ENCODE measurements at regions not wholly inside any gene's neighbourhood (a gene's known extent, or its start where the extent isn't known, plus 50 kb on each side); places are given as distances from the start of the nearest gene placed in this dataset.

- H3K4me1 ChIP-seq (ENCODE audit: control insufficient read depth, extremely low read depth, insufficient read depth, low read length), result no peaks in the 10 kb centered on the region
- H3K4me3 ChIP-seq (replicated peaks in 1 of 3; ENCODE audit: insufficient read depth in 1 of 3, low read depth in 1 of 3, low read length in 3 of 3), result no peak overlapping the region
- H3K36me3 ChIP-seq (ENCODE audit: control insufficient read depth in 2 of 2, extremely low read depth in 1 of 2, insufficient read depth in 2 of 2, low read length in 2 of 2), result no peaks in the 10 kb centered on the region
- dilution Hi-C loops (cut with MboI; ENCODE audit: extremely low pct_ligation_motif_present, low sequenced_read_pairs) (no loop called here), intact Hi-C loops (cut with micrococcal nuclease) (no loop called here)
- H2AFZ ChIP-seq (ENCODE audit: low read depth, low read length), result no peak overlapping the region
- BruUV-seq (replicated peaks), result no TSS peak
- no peak overlapping the region for H3K27ac ChIP-seq (ENCODE audit: insufficient read depth, low read depth, low read length)
- no peaks in the 10 kb centered on the region for H3K9me1 ChIP-seq (replicated peaks; ENCODE audit: control insufficient read depth, extremely low read depth, insufficient read depth, low read length)
- H3K9ac ChIP-seq (replicated peaks; ENCODE audit: extremely low read depth, insufficient read depth, low read length), result no peak overlapping the region
- no peak for FAIRE-seq
- no peak for DNase-seq (ENCODE audit: low read depth, low spot score)
- no peak overlapping the region for H3K4me2 ChIP-seq (ENCODE audit: insufficient read depth, low read length)
- H3K79me2 ChIP-seq (ENCODE audit: control insufficient read depth, insufficient read depth, low read length), result no peaks in the 10 kb centered on the region
- no peaks in the 10 kb centered on the region for H3K9me3 ChIP-seq (replicated peaks; ENCODE audit: control insufficient read depth, insufficient read depth, low read length)
- ChIA-PET POLR2A (no interaction called here), CTCF (no interaction called here)
- no peaks in the 10 kb centered on the region for H3K27me3 ChIP-seq (ENCODE audit: control insufficient read depth in 2 of 2, insufficient read depth in 2 of 2, low read length in 2 of 2)
- TF ChIP-seq GATA2 (IDR thresholded peaks at IDR 0.05; ENCODE audit: insufficient read depth, insufficient read length, low read depth, low read length) (no peak), FOS (IDR thresholded peaks at IDR 0.05; ENCODE audit: borderline replicate concordance, insufficient read depth, low read length) (no peak), MAX (IDR thresholded peaks at IDR 0.05; ENCODE audit: insufficient read depth, insufficient read length) (no peak), EZH2 (IDR thresholded peaks at IDR 0.05; ENCODE audit: borderline replicate concordance, low read depth, low read length, severe bottlenecking) (no peak), MYC (IDR thresholded peaks at IDR 0.05; ENCODE audit: low read depth, low read length) (no peak), POLR2AphosphoS5 (IDR thresholded peaks at IDR 0.05; ENCODE audit: insufficient read depth, low read depth, low read length) (no peak), POLR2A (IDR thresholded peaks at IDR 0.05; ENCODE audit: low read depth, low read length) (no peak), JUN (IDR thresholded peaks at IDR 0.05; ENCODE audit: borderline replicate concordance, insufficient read depth, insufficient read length, low read depth) (no peak), CTCF (IDR thresholded peaks at IDR 0.05; ENCODE audit: extremely low read depth in 1 of 2, insufficient read depth in 1 of 2, low read depth in 1 of 2, low read length in 2 of 2) (no peak)
- no peaks in the 10 kb centered on the region for H4K20me1 ChIP-seq (replicated peaks; ENCODE audit: control insufficient read depth, extremely low read depth, insufficient read depth, low read length)
Measured at GRCh38 chr3:72048873-72049272, 263.9 kb upstream of the PROK2 start.

All from endothelial cell of umbilical vein (primary cell).